Duodenal mucosa (tissue), 2 donors: ENCODE measurements at regions not wholly inside any gene's neighbourhood (a gene's known extent, or its start where the extent isn't known, plus 50 kb on each side); places are given as distances from the start of the nearest gene placed in this dataset.

ENCODE experiments used
- H3K27ac ChIP-seq: one replicate; pipeline ENCODE4 v1.7.0; 2013; ENCODE audit warnings: low read depth, low read length
- H3K27me3 ChIP-seq, 2 donors: one replicate each; pipeline ENCODE4 v1.7.0; 2013; ENCODE audit warnings: low read length in 2 of 2, control low read depth in 1 of 2; ENCODE audit not compliant: insufficient read depth in 2 of 2, control insufficient read depth in 1 of 2
- H3K36me3 ChIP-seq, 2 donors: one replicate each; pipeline ENCODE4 v1.7.0; 2013; ENCODE audit warnings: low read length in 2 of 2, control low read depth in 1 of 2; ENCODE audit not compliant: insufficient read depth in 2 of 2, control insufficient read depth in 1 of 2
- H3K4me1 ChIP-seq, 2 donors: one replicate each; pipeline ENCODE4 v1.7.0; 2013; ENCODE audit warnings: low read length in 2 of 2, control low read depth in 1 of 2; ENCODE audit not compliant: insufficient read depth in 2 of 2, control insufficient read depth in 1 of 2
- H3K4me3 ChIP-seq, 2 donors: one replicate each; pipeline ENCODE4 v1.7.0; 2013; ENCODE audit warnings: low read length in 2 of 2, low read depth in 1 of 2
- H3K9ac ChIP-seq, 2 donors: one replicate each; pipeline ENCODE4 v1.7.0; 2013; ENCODE audit warnings: low read length in 2 of 2, low read depth in 1 of 2
- H3K9me3 ChIP-seq, 2 donors: one replicate each; pipeline ENCODE4 v1.7.0; 2013; ENCODE audit warnings: low read length in 2 of 2, control low read depth in 1 of 2; ENCODE audit not compliant: control insufficient read depth in 1 of 2

- Histone ChIP-seq H3K27ac (no peak overlapping the region), H3K4me1 (peaks cover 23% of the 10 kb centered on the region in 2 donors), H3K27me3 (peaks cover 0 to 11% of the 10 kb centered on the region in 2 donors), H3K36me3 (no peaks in the 10 kb centered on the region), H3K4me3 (no peak overlapping the region), H3K9me3 (no peaks in the 10 kb centered on the region), H3K9ac (no peak overlapping the region)
Measured at GRCh38 chr12:132432126-132432705, 57.7 kb upstream of the FBRSL1 start.

- peak overlapping the region; percentile 7 to 47 for H3K4me3 ChIP-seq
- no peak overlapping the region for H3K27ac ChIP-seq
- H3K9me3 ChIP-seq, result no peaks in the 10 kb centered on the region
- peaks cover 19 to 20% of the 10 kb centered on the region in 2 donors for H3K4me1 ChIP-seq
- peak overlapping the region in 1 of 2 donors; percentile 25 for H3K9ac ChIP-seq
- peaks cover 0 to 11% of the 10 kb centered on the region in 2 donors for H3K27me3 ChIP-seq
- H3K36me3 ChIP-seq, result no peaks in the 10 kb centered on the region
Measured at GRCh38 chr12:132430838-132431774, 58.8 kb upstream of the FBRSL1 start.

GRCh38 chr12:132429946-132430643, 59.9 kb upstream of the FBRSL1 start:
- H3K36me3 ChIP-seq, result no peaks in the 10 kb centered on the region
- peaks cover 19 to 20% of the 10 kb centered on the region in 2 donors for H3K4me1 ChIP-seq
- no peaks in the 10 kb centered on the region for H3K9me3 ChIP-seq
- H3K4me3 ChIP-seq, result peak overlapping the region; percentile 31 to 40
- H3K9ac ChIP-seq, result peak overlapping the region in 1 of 2 donors; percentile 25
- H3K27me3 ChIP-seq, result peaks cover 0 to 11% of the 10 kb centered on the region in 2 donors
- H3K27ac ChIP-seq, result no peak overlapping the region

- Histone ChIP-seq H3K27ac (no peak overlapping the region), H3K4me1 (peaks cover 20 to 21% of the 10 kb centered on the region in 2 donors), H3K9ac (peak overlapping the region in 1 of 2 donors; percentile 13), H3K27me3 (peaks cover 0 to 10% of the 10 kb centered on the region in 2 donors), H3K4me3 (peak overlapping the region; percentile 31 to 40), H3K36me3 (no peaks in the 10 kb centered on the region), H3K9me3 (no peaks in the 10 kb centered on the region)
Measured at GRCh38 chr12:132429602-132429945, 60.4 kb upstream of the FBRSL1 start.

GRCh38 chr12:132428936-132429601, 60.9 kb upstream of the FBRSL1 start:
- Histone ChIP-seq H3K9ac (peak overlapping the region in 1 of 2 donors; percentile 13), H3K27me3 (peaks cover 0 to 8% of the 10 kb centered on the region in 2 donors), H3K27ac (no peak overlapping the region), H3K9me3 (no peaks in the 10 kb centered on the region), H3K4me1 (peaks cover 20 to 26% of the 10 kb centered on the region in 2 donors), H3K4me3 (peak overlapping the region in 1 of 2 donors; percentile 31), H3K36me3 (no peaks in the 10 kb centered on the region)

- Histone ChIP-seq H3K4me1 (peaks cover 20 to 32% of the 10 kb centered on the region in 2 donors), H3K9me3 (no peaks in the 10 kb centered on the region), H3K4me3 (no peak overlapping the region), H3K9ac (no peak overlapping the region), H3K36me3 (no peaks in the 10 kb centered on the region), H3K27ac (no peak overlapping the region), H3K27me3 (peaks cover 0 to 6% of the 10 kb centered on the region in 2 donors)
Measured at GRCh38 chr12:132427999-132428935, 61.7 kb upstream of the FBRSL1 start.

GRCh38 chr12:132427174-132427768, 62.7 kb upstream of the FBRSL1 start:
- H3K36me3 ChIP-seq, result no peaks in the 10 kb centered on the region
- no peak overlapping the region for H3K9ac ChIP-seq
- no peak overlapping the region for H3K27ac ChIP-seq
- H3K9me3 ChIP-seq, result no peaks in the 10 kb centered on the region
- peaks cover 20 to 32% of the 10 kb centered on the region in 2 donors for H3K4me1 ChIP-seq
- peaks cover 0 to 8% of the 10 kb centered on the region in 2 donors for H3K27me3 ChIP-seq
- no peak overlapping the region for H3K4me3 ChIP-seq

- Histone ChIP-seq H3K27ac (no peak overlapping the region), H3K4me3 (no peak overlapping the region), H3K9me3 (no peaks in the 10 kb centered on the region), H3K27me3 (peaks cover 5 to 13% of the 10 kb centered on the region in 2 donors), H3K9ac (no peak overlapping the region), H3K36me3 (no peaks in the 10 kb centered on the region), H3K4me1 (peaks cover 20 to 32% of the 10 kb centered on the region in 2 donors)
Measured at GRCh38 chr12:132426349-132427173, 63.4 kb upstream of the FBRSL1 start.
